K562 (cell line): ENCODE measurements at regions not wholly inside any gene's neighbourhood (a gene's known extent, or its start where the extent isn't known, plus 50 kb on each side); places are given as distances from the start of the nearest gene placed in this dataset.

Experiments
- BCOR ChIP-seq: fragments of 450-650 bp; IDR thresholded peaks from 2 replicates; pipeline ENCODE4 v1.6.1; 2016
- BHLHE40 ChIP-seq: IDR thresholded peaks from 2 replicates; pipeline ENCODE4 v1.6.1; 2011; ENCODE audit warnings: low read length, improper control_type of control experiment
- DPF2 ChIP-seq: fragments of 450-650 bp; IDR thresholded peaks from 2 replicates; pipeline ENCODE4 v1.6.1; 2016
- GABPB2 ChIP-seq: fragments of 250-450 bp; sonication (Bioruptor Pico); conservative IDR thresholded peaks from 2 replicates; pipeline ENCODE4 v1.5.1; 2021; ENCODE audit warnings: mild to moderate bottlenecking
- GTF2E2 ChIP-seq: fragments of 200-800 bp; sonication (Bioruptor generic); IDR thresholded peaks from 2 replicates; pipeline ENCODE4 v1.6.1; 2016; ENCODE audit warnings: missing genetic modification characterization, missing compliant biosample characterization
- HSF4 ChIP-seq: fragments of 250-450 bp; sonication (Bioruptor Pico); IDR thresholded peaks from 2 replicates; pipeline ENCODE4 v2.1.2; 2022; ENCODE audit warnings: mild to moderate bottlenecking, moderate library complexity, borderline replicate concordance
- KLF13 ChIP-seq: fragments of 450-650 bp; IDR thresholded peaks from 2 replicates; pipeline ENCODE4 v1.6.1; 2016; ENCODE audit warnings: missing genetic modification characterization, low read depth, mild to moderate bottlenecking, missing compliant biosample characterization, moderate library complexity, borderline replicate concordance
- NEUROD1 ChIP-seq: fragments of 150-350 bp; IDR thresholded peaks from 2 replicates; pipeline ENCODE4 v1.6.1; 2014; ENCODE audit warnings: borderline replicate concordance, low read length, low read depth; ENCODE audit not compliant: partially characterized antibody
- NFE2 ChIP-seq: IDR thresholded peaks from 2 replicates; pipeline ENCODE4 v1.6.1; 2014; ENCODE audit warnings: antibody characterized with exemption, low read depth
- NFIC ChIP-seq: fragments of 450-650 bp; IDR thresholded peaks from 2 replicates; pipeline ENCODE4 v1.6.1; 2017; ENCODE audit warnings: mild to moderate bottlenecking, inconsistent platforms
- PML ChIP-seq: IDR thresholded peaks from 2 replicates; pipeline ENCODE4 v1.6.1; 2012; ENCODE audit warnings: low read length, inconsistent platforms
- POLR2A ChIP-seq: fragments of 450-650 bp; conservative IDR thresholded peaks from 2 replicates; pipeline ENCODE4 v1.6.1; 2016
- SMAD2 ChIP-seq: fragments of 150-350 bp; IDR thresholded peaks from 2 replicates; pipeline ENCODE4 v1.6.1; 2014; ENCODE audit warnings: low read depth, mild to moderate bottlenecking, low read length
- SRSF3 ChIP-seq: fragments of 200-400 bp; formaldehyde crosslinking; IDR thresholded peaks from 2 replicates; pipeline ENCODE4 v1.6.1; 2016; ENCODE audit warnings: mild to moderate bottlenecking, low read length, moderate library complexity; ENCODE audit not compliant: insufficient read depth
- ZNF668 ChIP-seq: fragments of 250-450 bp; sonication (Bioruptor Pico); IDR thresholded peaks from 2 replicates; pipeline ENCODE4 v1.8.0; 2022; ENCODE audit warnings: mild to moderate bottlenecking, inconsistent platforms
- TF ChIP-seq, protein P1 (sequence below): fragments of 450-650 bp; IDR thresholded peaks from 2 replicates; pipeline ENCODE4 v1.6.1; 2018; ENCODE audit not compliant: partially characterized antibody
- TF ChIP-seq, protein P2 (sequence below): fragments of 150-350 bp; IDR thresholded peaks from 2 replicates; pipeline ENCODE4 v1.6.1; 2014; ENCODE audit warnings: low read depth, mild to moderate bottlenecking, low read length, borderline replicate concordance
- TF ChIP-seq, protein P3 (sequence below): fragments of 250-450 bp; sonication (Bioruptor Pico); IDR thresholded peaks from 2 replicates; pipeline ENCODE4 v1.8.0; 2022; ENCODE audit warnings: inconsistent platforms
- TF ChIP-seq, protein P4 (sequence below): fragments of 450-650 bp; conservative IDR thresholded peaks from 2 replicates; pipeline ENCODE4 v1.6.1; 2016; ENCODE audit warnings: missing genetic modification characterization, low read depth, mild to moderate bottlenecking, missing compliant biosample characterization, moderate library complexity

DNA sequence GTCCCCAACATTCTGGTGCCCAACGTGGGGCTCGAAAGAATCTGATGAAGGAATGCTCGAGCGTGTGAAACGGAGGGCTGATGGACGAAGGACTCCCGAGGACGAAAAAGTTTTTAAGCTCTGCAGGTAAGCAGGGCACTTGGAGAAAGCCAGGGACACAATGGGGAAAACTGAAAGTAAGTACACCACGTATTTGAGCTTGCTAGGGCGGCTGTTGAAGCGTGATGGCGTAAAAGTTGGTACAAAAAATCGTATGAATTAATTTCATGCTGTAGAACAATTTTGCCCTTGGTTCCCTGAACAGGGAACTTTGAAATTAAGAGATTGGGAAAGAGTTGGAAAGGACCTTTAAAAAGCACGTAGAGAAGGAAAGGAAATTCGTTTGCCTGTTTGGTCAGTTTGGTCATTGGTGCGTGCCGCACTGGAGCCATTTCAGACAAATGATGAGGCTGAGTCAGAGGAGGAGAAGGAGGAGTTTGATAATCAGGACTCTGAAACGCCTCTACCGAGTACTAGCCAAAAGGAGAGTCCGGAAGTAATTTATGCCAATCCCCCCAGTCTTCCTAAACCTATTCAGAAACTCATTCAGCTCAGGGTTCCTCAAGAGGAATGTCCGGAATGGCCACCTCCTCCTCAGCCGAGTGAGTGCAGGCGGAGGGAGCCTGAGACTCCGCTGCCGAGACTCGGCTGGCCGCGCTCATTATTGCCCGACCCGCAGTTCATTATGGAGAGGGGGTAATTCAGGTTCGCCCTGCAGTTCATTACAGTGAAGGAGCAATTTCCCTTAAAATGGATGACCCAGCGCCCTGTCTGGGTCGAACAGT lies 59.2 kb upstream of the PRSS16 start (continued):
- TF ChIP-seq BHLHE40: peak; percentile 56
- TF ChIP-seq, protein P1, sequence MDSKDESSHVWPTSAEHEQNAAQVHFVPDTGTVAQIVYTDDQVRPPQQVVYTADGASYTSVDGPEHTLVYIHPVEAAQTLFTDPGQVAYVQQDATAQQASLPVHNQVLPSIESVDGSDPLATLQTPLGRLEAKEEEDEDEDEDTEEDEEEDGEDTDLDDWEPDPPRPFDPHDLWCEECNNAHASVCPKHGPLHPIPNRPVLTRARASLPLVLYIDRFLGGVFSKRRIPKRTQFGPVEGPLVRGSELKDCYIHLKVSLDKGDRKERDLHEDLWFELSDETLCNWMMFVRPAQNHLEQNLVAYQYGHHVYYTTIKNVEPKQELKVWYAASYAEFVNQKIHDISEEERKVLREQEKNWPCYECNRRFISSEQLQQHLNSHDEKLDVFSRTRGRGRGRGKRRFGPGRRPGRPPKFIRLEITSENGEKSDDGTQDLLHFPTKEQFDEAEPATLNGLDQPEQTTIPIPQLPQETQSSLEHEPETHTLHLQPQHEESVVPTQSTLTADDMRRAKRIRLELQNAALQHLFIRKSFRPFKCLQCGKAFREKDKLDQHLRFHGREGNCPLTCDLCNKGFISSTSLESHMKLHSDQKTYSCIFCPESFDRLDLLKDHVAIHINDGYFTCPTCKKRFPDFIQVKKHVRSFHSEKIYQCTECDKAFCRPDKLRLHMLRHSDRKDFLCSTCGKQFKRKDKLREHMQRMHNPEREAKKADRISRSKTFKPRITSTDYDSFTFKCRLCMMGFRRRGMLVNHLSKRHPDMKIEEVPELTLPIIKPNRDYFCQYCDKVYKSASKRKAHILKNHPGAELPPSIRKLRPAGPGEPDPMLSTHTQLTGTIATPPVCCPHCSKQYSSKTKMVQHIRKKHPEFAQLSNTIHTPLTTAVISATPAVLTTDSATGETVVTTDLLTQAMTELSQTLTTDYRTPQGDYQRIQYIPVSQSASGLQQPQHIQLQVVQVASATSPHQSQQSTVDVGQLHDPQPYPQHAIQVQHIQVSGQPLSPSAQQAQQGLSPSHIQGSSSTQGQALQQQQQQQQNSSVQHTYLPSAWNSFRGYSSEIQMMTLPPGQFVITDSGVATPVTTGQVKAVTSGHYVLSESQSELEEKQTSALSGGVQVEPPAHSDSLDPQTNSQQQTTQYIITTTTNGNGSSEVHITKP: peak; percentile 58
- TF ChIP-seq, protein P2, sequence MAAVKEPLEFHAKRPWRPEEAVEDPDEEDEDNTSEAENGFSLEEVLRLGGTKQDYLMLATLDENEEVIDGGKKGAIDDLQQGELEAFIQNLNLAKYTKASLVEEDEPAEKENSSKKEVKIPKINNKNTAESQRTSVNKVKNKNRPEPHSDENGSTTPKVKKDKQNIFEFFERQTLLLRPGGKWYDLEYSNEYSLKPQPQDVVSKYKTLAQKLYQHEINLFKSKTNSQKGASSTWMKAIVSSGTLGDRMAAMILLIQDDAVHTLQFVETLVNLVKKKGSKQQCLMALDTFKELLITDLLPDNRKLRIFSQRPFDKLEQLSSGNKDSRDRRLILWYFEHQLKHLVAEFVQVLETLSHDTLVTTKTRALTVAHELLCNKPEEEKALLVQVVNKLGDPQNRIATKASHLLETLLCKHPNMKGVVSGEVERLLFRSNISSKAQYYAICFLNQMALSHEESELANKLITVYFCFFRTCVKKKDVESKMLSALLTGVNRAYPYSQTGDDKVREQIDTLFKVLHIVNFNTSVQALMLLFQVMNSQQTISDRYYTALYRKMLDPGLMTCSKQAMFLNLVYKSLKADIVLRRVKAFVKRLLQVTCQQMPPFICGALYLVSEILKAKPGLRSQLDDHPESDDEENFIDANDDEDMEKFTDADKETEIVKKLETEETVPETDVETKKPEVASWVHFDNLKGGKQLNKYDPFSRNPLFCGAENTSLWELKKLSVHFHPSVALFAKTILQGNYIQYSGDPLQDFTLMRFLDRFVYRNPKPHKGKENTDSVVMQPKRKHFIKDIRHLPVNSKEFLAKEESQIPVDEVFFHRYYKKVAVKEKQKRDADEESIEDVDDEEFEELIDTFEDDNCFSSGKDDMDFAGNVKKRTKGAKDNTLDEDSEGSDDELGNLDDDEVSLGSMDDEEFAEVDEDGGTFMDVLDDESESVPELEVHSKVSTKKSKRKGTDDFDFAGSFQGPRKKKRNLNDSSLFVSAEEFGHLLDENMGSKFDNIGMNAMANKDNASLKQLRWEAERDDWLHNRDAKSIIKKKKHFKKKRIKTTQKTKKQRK: no peak
- peak; percentile 89 for TF ChIP-seq POLR2A
- no peak for TF ChIP-seq SRSF3
- peak; percentile 12 for TF ChIP-seq NEUROD1
- TF ChIP-seq PML: peak; percentile 58
- no peak for TF ChIP-seq NFIC
- TF ChIP-seq NFE2: peak; percentile 53
- no peak for TF ChIP-seq GABPB2
- no peak for TF ChIP-seq SMAD2
- TF ChIP-seq GTF2E2: peak; percentile 76
- TF ChIP-seq DPF2: peak; percentile 73
- TF ChIP-seq HSF4 (CRISPR knock-in tag): no peak
- TF ChIP-seq, protein P3, sequence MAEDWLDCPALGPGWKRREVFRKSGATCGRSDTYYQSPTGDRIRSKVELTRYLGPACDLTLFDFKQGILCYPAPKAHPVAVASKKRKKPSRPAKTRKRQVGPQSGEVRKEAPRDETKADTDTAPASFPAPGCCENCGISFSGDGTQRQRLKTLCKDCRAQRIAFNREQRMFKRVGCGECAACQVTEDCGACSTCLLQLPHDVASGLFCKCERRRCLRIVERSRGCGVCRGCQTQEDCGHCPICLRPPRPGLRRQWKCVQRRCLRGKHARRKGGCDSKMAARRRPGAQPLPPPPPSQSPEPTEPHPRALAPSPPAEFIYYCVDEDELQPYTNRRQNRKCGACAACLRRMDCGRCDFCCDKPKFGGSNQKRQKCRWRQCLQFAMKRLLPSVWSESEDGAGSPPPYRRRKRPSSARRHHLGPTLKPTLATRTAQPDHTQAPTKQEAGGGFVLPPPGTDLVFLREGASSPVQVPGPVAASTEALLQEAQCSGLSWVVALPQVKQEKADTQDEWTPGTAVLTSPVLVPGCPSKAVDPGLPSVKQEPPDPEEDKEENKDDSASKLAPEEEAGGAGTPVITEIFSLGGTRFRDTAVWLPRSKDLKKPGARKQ (CRISPR knock-in tag): no peak
- TF ChIP-seq KLF13 (tag): no peak
- TF ChIP-seq, protein P4, sequence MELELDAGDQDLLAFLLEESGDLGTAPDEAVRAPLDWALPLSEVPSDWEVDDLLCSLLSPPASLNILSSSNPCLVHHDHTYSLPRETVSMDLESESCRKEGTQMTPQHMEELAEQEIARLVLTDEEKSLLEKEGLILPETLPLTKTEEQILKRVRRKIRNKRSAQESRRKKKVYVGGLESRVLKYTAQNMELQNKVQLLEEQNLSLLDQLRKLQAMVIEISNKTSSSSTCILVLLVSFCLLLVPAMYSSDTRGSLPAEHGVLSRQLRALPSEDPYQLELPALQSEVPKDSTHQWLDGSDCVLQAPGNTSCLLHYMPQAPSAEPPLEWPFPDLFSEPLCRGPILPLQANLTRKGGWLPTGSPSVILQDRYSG (tag): no peak
- TF ChIP-seq BCOR: peak; percentile 9; the same call in 1 of the 2 replicates
- no peak for TF ChIP-seq ZNF668 (CRISPR knock-in tag)
